ENCODE measurements at regions not wholly inside any gene's neighbourhood (a gene's known extent, or its start where the extent isn't known, plus 50 kb on each side); places are given as distances from the start of the nearest gene placed in this dataset.

GRCh38 chr2:167692936-167693335 lies 554.5 kb downstream of the STK39 start:
- POLR2A ChIA-PET: no interaction called here
- TF ChIP-seq ARNT (IDR thresholded peaks at IDR 0.05): no peak
- TF ChIP-seq FOXM1 (IDR thresholded peaks at IDR 0.05; ENCODE audit: borderline replicate concordance): no peak
- no peak for TF ChIP-seq SP1 (IDR thresholded peaks at IDR 0.05)
- no peak for TF ChIP-seq FOXK2 (IDR thresholded peaks at IDR 0.05)
- TF ChIP-seq, protein P1, sequence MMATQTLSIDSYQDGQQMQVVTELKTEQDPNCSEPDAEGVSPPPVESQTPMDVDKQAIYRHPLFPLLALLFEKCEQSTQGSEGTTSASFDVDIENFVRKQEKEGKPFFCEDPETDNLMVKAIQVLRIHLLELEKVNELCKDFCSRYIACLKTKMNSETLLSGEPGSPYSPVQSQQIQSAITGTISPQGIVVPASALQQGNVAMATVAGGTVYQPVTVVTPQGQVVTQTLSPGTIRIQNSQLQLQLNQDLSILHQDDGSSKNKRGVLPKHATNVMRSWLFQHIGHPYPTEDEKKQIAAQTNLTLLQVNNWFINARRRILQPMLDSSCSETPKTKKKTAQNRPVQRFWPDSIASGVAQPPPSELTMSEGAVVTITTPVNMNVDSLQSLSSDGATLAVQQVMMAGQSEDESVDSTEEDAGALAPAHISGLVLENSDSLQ (IDR thresholded peaks at IDR 0.05): no peak
- no peak for TF ChIP-seq TARDBP (IDR thresholded peaks at IDR 0.05)
- no peak for TF ChIP-seq BHLHE40 (IDR thresholded peaks at IDR 0.05; ENCODE audit: borderline replicate concordance)
- TF ChIP-seq HDGF (IDR thresholded peaks at IDR 0.05; ENCODE audit: borderline replicate concordance): no peak
- no peak for TF ChIP-seq ELF4 (IDR thresholded peaks at IDR 0.05)
- TF ChIP-seq L3MBTL2 (conservative IDR thresholded peaks at IDR 0.05): no peak
- no peak for TF ChIP-seq LEF1 (IDR thresholded peaks at IDR 0.05; ENCODE audit: borderline replicate concordance)
- no peak for TF ChIP-seq NFRKB (IDR thresholded peaks at IDR 0.05)
- no peak for TF ChIP-seq ZNF384 (IDR thresholded peaks at IDR 0.05)
- no peak for DNase-seq (ENCODE audit: extremely low spot score)
- CTCF ChIA-PET: no interaction called here

DNA sequence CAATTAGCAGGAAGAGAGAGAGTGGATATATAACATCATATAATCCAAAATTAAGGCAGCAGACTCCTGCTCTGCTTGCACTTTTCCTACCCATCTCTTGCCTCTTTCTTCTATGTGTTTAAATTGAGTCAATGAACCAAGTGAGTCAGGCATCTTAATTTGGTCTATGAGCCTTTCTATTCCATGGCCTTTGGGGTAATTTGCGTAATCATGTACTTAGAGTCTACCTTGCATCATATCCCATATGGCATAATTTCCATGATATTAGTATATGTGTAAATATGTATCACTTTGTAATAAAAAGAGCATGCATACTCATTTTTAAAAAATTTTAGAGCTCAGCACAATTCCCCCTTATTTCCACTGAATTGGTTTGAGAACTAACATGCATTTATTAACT lies 555.2 kb downstream of the STK39 start:
- TF ChIP-seq FOXA1 (IDR thresholded peaks at IDR 0.05): no peak
- no peak for TF ChIP-seq SUZ12 (IDR thresholded peaks at IDR 0.05)
- TF ChIP-seq FOXK2 (IDR thresholded peaks at IDR 0.05): no peak
- no peak for TF ChIP-seq NFRKB (IDR thresholded peaks at IDR 0.05)
- TF ChIP-seq FOXM1 (IDR thresholded peaks at IDR 0.05; ENCODE audit: borderline replicate concordance): no peak
- no peak for TF ChIP-seq BHLHE40 (IDR thresholded peaks at IDR 0.05; ENCODE audit: borderline replicate concordance)
- no peak for TF ChIP-seq HDGF (IDR thresholded peaks at IDR 0.05; ENCODE audit: borderline replicate concordance)
- TF ChIP-seq, protein P1 (IDR thresholded peaks at IDR 0.05): no peak
- no peak for TF ChIP-seq SP1 (IDR thresholded peaks at IDR 0.05)
- no peak for TF ChIP-seq ZNF384 (IDR thresholded peaks at IDR 0.05)
- TF ChIP-seq CTBP1 (IDR thresholded peaks at IDR 0.05; ENCODE audit: borderline replicate concordance): no peak
- ChIA-PET CTCF (no interaction called here), POLR2A (no interaction called here)
- no peak for DNase-seq (ENCODE audit: extremely low spot score)

- ChIA-PET CTCF (no interaction called here), POLR2A (no interaction called here)
- no peak for DNase-seq (ENCODE audit: extremely low spot score)
- TF ChIP-seq ZNF384 (IDR thresholded peaks at IDR 0.05): no peak
- no peak for TF ChIP-seq HDGF (IDR thresholded peaks at IDR 0.05; ENCODE audit: borderline replicate concordance)
- TF ChIP-seq FOXM1 (IDR thresholded peaks at IDR 0.05; ENCODE audit: borderline replicate concordance): no peak
- TF ChIP-seq ELF4 (IDR thresholded peaks at IDR 0.05): no peak
- no peak for TF ChIP-seq CTBP1 (IDR thresholded peaks at IDR 0.05; ENCODE audit: borderline replicate concordance)
- TF ChIP-seq FOXA1 (IDR thresholded peaks at IDR 0.05): no peak
- no peak for TF ChIP-seq TARDBP (IDR thresholded peaks at IDR 0.05)
- TF ChIP-seq, protein P1 (IDR thresholded peaks at IDR 0.05): no peak
- TF ChIP-seq FOXK2 (IDR thresholded peaks at IDR 0.05): no peak
- TF ChIP-seq BHLHE40 (IDR thresholded peaks at IDR 0.05; ENCODE audit: borderline replicate concordance): no peak
- no peak for TF ChIP-seq SP1 (IDR thresholded peaks at IDR 0.05)
- TF ChIP-seq LEF1 (IDR thresholded peaks at IDR 0.05; ENCODE audit: borderline replicate concordance): no peak
- TF ChIP-seq NFRKB (IDR thresholded peaks at IDR 0.05): no peak
- TF ChIP-seq SUZ12 (IDR thresholded peaks at IDR 0.05): no peak
- TF ChIP-seq ARNT (IDR thresholded peaks at IDR 0.05): no peak
- no peak for TF ChIP-seq L3MBTL2 (conservative IDR thresholded peaks at IDR 0.05)
These were observed 558.0 kb downstream of the STK39 start for GRCh38 chr2:167689444-167689843.

DNA sequence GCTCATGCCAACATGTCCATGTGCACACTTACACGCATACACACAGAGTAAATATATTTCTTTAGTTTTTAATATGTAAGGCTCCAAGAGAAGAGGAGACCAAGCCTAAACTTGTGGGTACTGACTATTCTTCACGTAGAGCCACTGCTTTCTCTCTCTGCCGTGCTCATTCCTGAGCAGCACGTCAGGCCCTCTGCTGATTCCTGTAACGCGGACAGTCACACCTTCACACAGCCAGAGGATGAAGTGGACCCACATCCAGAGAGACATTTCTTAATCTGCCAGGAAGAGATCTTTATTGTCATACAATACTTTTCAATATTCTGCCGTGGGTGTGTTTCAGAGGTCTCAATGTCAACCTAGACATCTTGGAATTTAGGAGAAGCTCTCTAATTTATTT lies 560.7 kb downstream of the STK39 start:
- no peak for DNase-seq (ENCODE audit: extremely low spot score)
- ChIA-PET CTCF (no interaction called here), POLR2A (no interaction called here)
- no peak for TF ChIP-seq FOXA1 (IDR thresholded peaks at IDR 0.05)

DNA sequence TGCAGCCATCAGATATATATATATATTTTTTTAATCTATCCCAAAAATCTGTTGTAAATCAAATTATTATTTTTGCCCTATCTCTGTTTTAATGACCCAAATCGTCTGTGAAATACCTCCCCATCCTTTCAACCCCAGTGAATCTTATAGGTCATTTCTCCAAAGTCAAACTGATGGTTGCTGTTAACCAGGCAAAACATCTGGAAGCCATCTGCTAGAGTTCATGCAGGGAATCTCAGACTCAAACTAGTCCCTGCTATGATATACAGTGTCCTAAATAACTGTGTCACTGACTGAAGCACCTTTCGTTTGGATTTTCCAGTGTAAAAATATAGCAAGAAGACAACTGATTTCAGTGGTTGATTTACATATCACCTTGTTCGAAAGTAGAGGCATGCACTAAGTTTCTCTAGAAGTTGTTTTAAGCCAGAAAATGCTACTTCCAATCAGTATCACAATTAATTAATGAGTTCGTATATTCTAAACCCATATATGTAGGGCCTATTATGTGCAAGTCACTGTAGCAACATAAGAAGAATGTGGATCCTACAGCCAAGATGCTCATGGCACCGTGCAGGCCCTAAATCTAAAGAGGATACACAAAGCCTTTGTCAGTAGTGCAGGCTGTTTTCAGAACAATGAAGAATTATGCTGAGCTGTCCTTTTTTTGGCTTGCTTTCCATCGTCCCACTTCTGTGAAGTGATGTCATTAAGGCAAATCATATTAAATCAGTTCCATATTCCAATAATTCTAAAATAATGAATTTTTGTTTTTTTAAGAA lies 566.0 kb downstream of the STK39 start:
- CTCF ChIA-PET: no interaction called here
- no peak for DNase-seq (ENCODE audit: extremely low spot score)
- POLR2A ChIA-PET: no interaction called here
- TF ChIP-seq NFRKB (IDR thresholded peaks at IDR 0.05): no peak
- TF ChIP-seq FOXK2 (IDR thresholded peaks at IDR 0.05): no peak
- no peak for TF ChIP-seq SP1 (IDR thresholded peaks at IDR 0.05)

DNA sequence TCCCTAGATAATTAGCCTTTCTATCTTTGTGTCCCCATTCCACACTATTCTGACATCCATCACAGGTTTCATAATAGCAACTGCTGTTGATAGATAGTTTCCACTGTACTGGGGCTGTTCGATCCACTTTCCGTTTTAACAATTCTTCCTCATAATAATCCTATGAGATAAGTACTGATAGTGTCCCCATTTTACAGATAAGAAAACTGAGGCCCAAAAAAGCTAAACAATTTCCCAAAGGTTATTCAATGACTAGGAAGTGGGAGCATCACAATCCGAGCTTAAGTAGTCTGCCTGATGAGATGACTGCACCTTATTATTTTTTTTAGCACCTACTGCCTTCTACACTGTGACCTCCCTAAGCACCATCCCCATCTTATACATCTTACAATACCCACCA lies 569.2 kb downstream of the STK39 start:
- DNase-seq (ENCODE audit: extremely low spot score): no peak
- TF ChIP-seq SUZ12 (IDR thresholded peaks at IDR 0.05) (no peak), CTBP1 (IDR thresholded peaks at IDR 0.05; ENCODE audit: borderline replicate concordance) (no peak), FOXM1 (IDR thresholded peaks at IDR 0.05; ENCODE audit: borderline replicate concordance) (no peak), L3MBTL2 (conservative IDR thresholded peaks at IDR 0.05) (no peak), FOXK2 (IDR thresholded peaks at IDR 0.05) (no peak), BHLHE40 (IDR thresholded peaks at IDR 0.05; ENCODE audit: borderline replicate concordance) (no peak), LEF1 (IDR thresholded peaks at IDR 0.05; ENCODE audit: borderline replicate concordance) (no peak), ELF4 (IDR thresholded peaks at IDR 0.05) (no peak), NFRKB (IDR thresholded peaks at IDR 0.05) (no peak), ZNF384 (IDR thresholded peaks at IDR 0.05) (no peak), SP1 (IDR thresholded peaks at IDR 0.05) (no peak), HDGF (IDR thresholded peaks at IDR 0.05; ENCODE audit: borderline replicate concordance) (no peak)
- ChIA-PET CTCF (no interaction called here), POLR2A (no interaction called here)
